CD14-positive monocyte (primary cell): ENCODE measurements at regions not wholly inside any gene's neighbourhood (a gene's known extent, or its start where the extent isn't known, plus 50 kb on each side); places are given as distances from the start of the nearest gene placed in this dataset.

ENCODE experiments used
- DNase-seq, 3 donors: peaks; one replicate each; pipeline ENCODE4 v3.0.0-alpha.2; 2011 to 2022
- H2AFZ ChIP-seq: 2 replicates; pipeline ENCODE4 v1.6.0; 2012; ENCODE audit warnings: mild to moderate bottlenecking, low read depth, low read length, inconsistent platforms; ENCODE audit not compliant: insufficient read depth, poor library complexity, severe bottlenecking
- H3K27ac ChIP-seq, 2 donors: 1 replicate in 1 of 2; 2 replicates in 1 of 2; pipeline ENCODE4 v1.5.1; 2012 to 2013; ENCODE audit warnings: low read length in 2 of 2, control low read depth in 1 of 2, inconsistent platforms in 1 of 2, low read depth in 1 of 2, mild to moderate bottlenecking in 1 of 2
- H3K27me3 ChIP-seq, 2 donors: one replicate each; pipeline versions ENCODE4 v1.6.0 to v1.6.1; 2011 to 2013; ENCODE audit warnings: low read length in 2 of 2; ENCODE audit not compliant: control insufficient read depth in 2 of 2, insufficient read depth in 2 of 2
- H3K36me3 ChIP-seq, 2 donors: replicated peaks in 1 of 2; 1 replicate in 1 of 2; 2 replicates in 1 of 2; pipeline versions ENCODE4 v1.5.1 to v1.6.1; 2012 to 2013; ENCODE audit warnings: low read length in 2 of 2, control low read depth in 1 of 2, inconsistent platforms in 1 of 2, mild to moderate bottlenecking in 1 of 2; ENCODE audit not compliant: insufficient read depth in 2 of 2, control insufficient read depth in 1 of 2
- H3K4me1 ChIP-seq, 2 donors: 1 replicate in 1 of 2; 2 replicates in 1 of 2; pipeline versions ENCODE4 v1.5.1 to v1.6.1; 2012 to 2013; ENCODE audit warnings: low read length in 2 of 2, control low read depth in 1 of 2, inconsistent platforms in 1 of 2, mild to moderate bottlenecking in 1 of 2, moderate library complexity in 1 of 2; ENCODE audit not compliant: insufficient read depth in 2 of 2, control insufficient read depth in 1 of 2
- H3K4me2 ChIP-seq: replicated peaks from 2 replicates; pipeline ENCODE3; 2012; ENCODE audit warnings: low read length, moderate library complexity, mild to moderate bottlenecking; ENCODE audit not compliant: poor library complexity, severe bottlenecking; ENCODE audit errors: extremely low read depth
- H3K4me3 ChIP-seq, 3 experiments: fragments of 200-600 bp in 1 of 3; sonication (generic) in 1 of 3; replicated peaks in 1 of 3; 1 replicate in 2 of 3; 2 replicates in 1 of 3; pipeline ENCODE4 v1.5.1; 2011 to 2013; ENCODE audit warnings: low read length in 3 of 3, mild to moderate bottlenecking in 3 of 3, control low read depth in 2 of 3, low read depth in 2 of 3, inconsistent platforms in 1 of 3, moderate library complexity in 1 of 3
- H3K79me2 ChIP-seq: 2 replicates; pipeline ENCODE4 v1.6.0; 2012; ENCODE audit warnings: mild to moderate bottlenecking, control low read depth, inconsistent platforms, low read length, moderate library complexity; ENCODE audit not compliant: insufficient read depth
- H3K9ac ChIP-seq: 2 replicates; pipeline ENCODE4 v1.6.0; 2017; ENCODE audit warnings: low read length, mild to moderate bottlenecking; ENCODE audit not compliant: insufficient read depth, poor library complexity, severe bottlenecking
- H3K9me3 ChIP-seq, 2 donors: replicated peaks in 1 of 2; 1 replicate in 1 of 2; 2 replicates in 1 of 2; pipeline versions ENCODE4 v1.5.1 to v1.6.1; 2012 to 2013; ENCODE audit warnings: low read length in 2 of 2, control low read depth in 1 of 2; ENCODE audit not compliant: control insufficient read depth in 1 of 2, insufficient read depth in 1 of 2
- H4K20me1 ChIP-seq: 2 replicates; pipeline ENCODE4 v1.6.0; 2012; ENCODE audit warnings: mild to moderate bottlenecking, low read length, control low read depth, moderate library complexity; ENCODE audit not compliant: insufficient read depth
- H3K27ac Mint-ChIP-seq, 7 donors: one replicate each; pipeline ENCODE4 v1.8.0; 2020; ENCODE audit warnings: mild to moderate bottlenecking in 7 of 7, mixed read lengths in 7 of 7, moderate library complexity in 6 of 7, inconsistent platforms in 2 of 7
- H3K27me3 Mint-ChIP-seq, 3 donors: one replicate each; pipeline ENCODE4 v1.8.0; 2021 to 2022; ENCODE audit warnings: low read depth in 3 of 3, mild to moderate bottlenecking in 3 of 3, mixed read lengths in 3 of 3, moderate library complexity in 3 of 3, inconsistent platforms in 1 of 3
- H3K36me3 Mint-ChIP-seq, 2 donors: one replicate each; pipeline ENCODE4 v1.8.0; 2020; ENCODE audit warnings: mixed read lengths in 2 of 2, inconsistent platforms in 1 of 2, mild to moderate bottlenecking in 1 of 2
- H3K4me1 Mint-ChIP-seq: one replicate; pipeline ENCODE4 v1.8.0; 2020; ENCODE audit warnings: mild to moderate bottlenecking, mixed read lengths
- H3K4me3 Mint-ChIP-seq, 2 donors: one replicate each; pipeline ENCODE4 v1.8.0; 2020; ENCODE audit warnings: mild to moderate bottlenecking in 2 of 2, mixed read lengths in 2 of 2, moderate library complexity in 1 of 2
- H3K9me3 Mint-ChIP-seq, 7 donors: one replicate each; pipeline ENCODE4 v1.8.0; 2020 to 2022; ENCODE audit warnings: mixed read lengths in 7 of 7, mild to moderate bottlenecking in 6 of 7, moderate library complexity in 6 of 7, inconsistent platforms in 2 of 7
- CTCF ChIP-seq: fragments of 200-600 bp; IDR thresholded peaks from one replicate; pipeline ENCODE4 v1.8.0; 2022; ENCODE audit warnings: antibody characterized with exemption, mild to moderate bottlenecking
- WGBS: methylation state at CpG from one replicate; pipeline ENCODE4 v1.1.5; 2013; ENCODE audit warnings: missing lambda C conversion rate; ENCODE audit not compliant: insufficient coverage; 5-methylcytosine and 5-hydroxymethylcytosine counted together
- intact Hi-C, 2 donors: fragments of 100-400 bp; cut with micrococcal nuclease; formaldehyde crosslinking; loops; one replicate each; pipeline versions ENCODE4 v1.15.0 to v1.15.1; 2023

GRCh38 chr5:125704888-125705287 lies 718.3 kb upstream of the GRAMD2B start:
- intact Hi-C loops = no loop called here
- Mint-ChIP-seq H3K9me3 (peaks cover 0 to 13% (median 5%) of the 10 kb centered on the region in 7 donors), H3K27me3 (no peaks in the 10 kb centered on the region), H3K27ac (no peak overlapping the region), H3K36me3 (no peaks in the 10 kb centered on the region), H3K4me1 (no peaks in the 10 kb centered on the region), H3K4me3 (no peak overlapping the region)
- Histone ChIP-seq H3K27me3 (no peaks in the 10 kb centered on the region), H2AFZ (no peak overlapping the region), H3K4me1 (no peaks in the 10 kb centered on the region), H3K36me3 (no peaks in the 10 kb centered on the region), H3K4me3 (no peak overlapping the region), H3K9ac (no peak overlapping the region), H3K79me2 (no peaks in the 10 kb centered on the region), H3K4me2 (no peak overlapping the region), H3K9me3 (peaks cover 3 to 12% of the 10 kb centered on the region in 2 donors), H3K27ac (no peak overlapping the region), H4K20me1 (no peaks in the 10 kb centered on the region)
- no peak for TF ChIP-seq CTCF
- no peak for DNase-seq
- no CpG with 5 or more reads among the region's 1 CpG for WGBS

GRCh38 chr5:125708583-125708982 lies 714.6 kb upstream of the GRAMD2B start:
- H3K36me3 Mint-ChIP-seq = no peaks in the 10 kb centered on the region
- H4K20me1 ChIP-seq = no peaks in the 10 kb centered on the region
- peaks cover 0 to 13% (median 5%) of the 10 kb centered on the region in 7 donors for H3K9me3 Mint-ChIP-seq
- TF ChIP-seq CTCF = no peak
- no peaks in the 10 kb centered on the region for H3K79me2 ChIP-seq
- no peak overlapping the region for H3K4me3 ChIP-seq
- H3K9me3 ChIP-seq = peaks cover 3 to 15% of the 10 kb centered on the region in 2 donors
- H3K27ac ChIP-seq = no peak overlapping the region
- H3K4me1 ChIP-seq = no peaks in the 10 kb centered on the region
- no peaks in the 10 kb centered on the region for H3K4me1 Mint-ChIP-seq
- no peaks in the 10 kb centered on the region for H3K27me3 ChIP-seq
- H2AFZ ChIP-seq = no peak overlapping the region
- no peaks in the 10 kb centered on the region for H3K27me3 Mint-ChIP-seq
- no peaks in the 10 kb centered on the region for H3K36me3 ChIP-seq
- intact Hi-C loops = no loop called here
- H3K4me2 ChIP-seq = no peak overlapping the region
- 100% methylated on average over 1 of the region's 2 CpGs for WGBS
- H3K4me3 Mint-ChIP-seq = no peak overlapping the region
- no peak for DNase-seq
- H3K27ac Mint-ChIP-seq = no peak overlapping the region
- H3K9ac ChIP-seq = no peak overlapping the region
